GM19395 (cell line): ENCODE measurements at regions not wholly inside any gene's neighbourhood (a gene's known extent, or its start where the extent isn't known, plus 50 kb on each side); places are given as distances from the start of the nearest gene placed in this dataset.

Source experiments
- ATAC-seq: cut with Tn5 transposase; IDR thresholded peaks from one replicate; pipeline ENCODE4 v1.9.1; 2021; ENCODE audit warnings: mild to moderate bottlenecking, moderate library complexity; ENCODE audit not compliant: unreplicated experiment

- no peak for ATAC-seq
These were observed 395.0 kb downstream of the EFNB2 start for GRCh38 chr13:106140476-106140875.

GRCh38 chr13:106139942-106140341, 395.5 kb downstream of the EFNB2 start:
- no peak for ATAC-seq

- ATAC-seq: no peak
These were observed 396.1 kb downstream of the EFNB2 start for GRCh38 chr13:106139377-106139776.

GRCh38 chr13:106138620-106139019, 396.8 kb downstream of the EFNB2 start:
- ATAC-seq: no peak

- no peak for ATAC-seq
These were observed 402.4 kb downstream of the EFNB2 start for GRCh38 chr13:106133025-106133424.

GRCh38 chr13:106132216-106132615, 403.2 kb downstream of the EFNB2 start:
- ATAC-seq: no peak

GRCh38 chr13:106129993-106130392, 405.5 kb downstream of the EFNB2 start:
- no peak for ATAC-seq

GRCh38 chr13:106129273-106129672, 406.2 kb downstream of the EFNB2 start:
- no peak for ATAC-seq

- ATAC-seq: no peak
These were observed 413.2 kb downstream of the EFNB2 start for GRCh38 chr13:106122234-106122633.

- no peak for ATAC-seq
These were observed 414.2 kb downstream of the EFNB2 start for GRCh38 chr13:106121173-106121754.

- no peak for ATAC-seq
These were observed 416.5 kb downstream of the EFNB2 start for GRCh38 chr13:106118996-106119395.

GRCh38 chr13:106118050-106118449, 417.4 kb downstream of the EFNB2 start:
- no peak for ATAC-seq

GRCh38 chr13:106117640-106118039, 417.8 kb downstream of the EFNB2 start:
- no peak for ATAC-seq

GRCh38 chr13:106117035-106117434, 418.4 kb downstream of the EFNB2 start:
- no peak for ATAC-seq

GRCh38 chr13:106115081-106115480, 420.4 kb downstream of the EFNB2 start:
- ATAC-seq: no peak

- no peak for ATAC-seq
These were observed 421.7 kb downstream of the EFNB2 start for GRCh38 chr13:106113796-106114195.

GRCh38 chr13:106112191-106112590, 423.3 kb downstream of the EFNB2 start:
- ATAC-seq: no peak

- ATAC-seq: no peak
These were observed 425.1 kb downstream of the EFNB2 start for GRCh38 chr13:106110241-106110855.

- no peak for ATAC-seq
These were observed 426.1 kb downstream of the EFNB2 start for GRCh38 chr13:106109391-106109791.

- no peak for ATAC-seq
These were observed 427.1 kb downstream of the EFNB2 start for GRCh38 chr13:106108346-106108745.

GRCh38 chr13:106107061-106107460, 428.4 kb downstream of the EFNB2 start:
- ATAC-seq: no peak

- no peak for ATAC-seq
These were observed 430.3 kb downstream of the EFNB2 start for GRCh38 chr13:106105153-106105552.
